HepG2 (cell line): ENCODE measurements at regions not wholly inside any gene's neighbourhood (a gene's known extent, or its start where the extent isn't known, plus 50 kb on each side); places are given as distances from the start of the nearest gene placed in this dataset.

Source experiments
- ATAC-seq: fragments of 200-7000 bp; cut with Tn5 transposase; 3 replicates; pipeline ENCODE4 v1.9.1; 2020; ENCODE audit warnings: mild to moderate bottlenecking, moderate library complexity
- BruUV-seq: library from RNA; stranded (reverse); fragments of 400-500 nt; replicated peaks from 2 replicates; lab custom pipeline; 2021; lab: Mats Ljungman, UMichigan
- CTCF ChIA-PET: fragments of 300-600 bp; formaldehyde crosslinking; extraction: SDS; loops from one replicate; lab custom pipeline; 2021; ENCODE audit warnings: low total read pairs, inconsistent platforms, low intra/inter-chr PET ratio; lab: Yijun Ruan, JAX
- POLR2A ChIA-PET: fragments of 350-600 bp; sonication (Branson Sonifier 250); formaldehyde crosslinking; loops from one replicate; lab custom pipeline; 2020; ENCODE audit warnings: antibody characterized with exemption, inconsistent platforms; lab: Yijun Ruan, JAX
- DNase-seq: peaks from one replicate; pipeline ENCODE4 v3.0.0-alpha.2; 2015; ENCODE audit warnings: low spot score
- FAIRE-seq: peaks from 3 replicates; lab custom pipeline; 2011; peaks lifted over from hg19 to GRCh38; lab: Jason Lieb, UNC
- H2AFZ ChIP-seq: one replicate; pipeline ENCODE4 v1.6.1; 2011; ENCODE audit warnings: low read length, inconsistent platforms
- H3K27ac ChIP-seq: fragments of 300-600 bp; 3 replicates; pipeline ENCODE4 v1.8.0; 2011; ENCODE audit warnings: mixed run types, mild to moderate bottlenecking, mixed read lengths, low read length, inconsistent platforms; ENCODE audit not compliant: insufficient read depth; ENCODE audit errors: extremely low read length
- H3K27me3 ChIP-seq, 2 experiments: fragments of 200-600 bp in 1 of 2; 2 replicates in 1 of 2; 3 replicates in 1 of 2; pipeline versions ENCODE4 v1.6.0 to v1.8.0; 2011; ENCODE audit warnings: low read length in 2 of 2, mild to moderate bottlenecking in 2 of 2, moderate library complexity in 2 of 2, inconsistent platforms in 1 of 2; ENCODE audit not compliant: insufficient read depth in 2 of 2, control insufficient read depth in 1 of 2
- H3K36me3 ChIP-seq, 2 experiments: fragments of 200-600 bp in 1 of 2; replicated peaks in 1 of 2; 2 replicates in 1 of 2; 3 replicates in 1 of 2; pipeline versions ENCODE4 v1.5.1 to v1.8.0; 2011; ENCODE audit warnings: low read length in 2 of 2, inconsistent platforms in 1 of 2; ENCODE audit not compliant: insufficient read depth in 2 of 2, control insufficient read depth in 1 of 2
- H3K4me1 ChIP-seq: 2 replicates; pipeline ENCODE4 v1.5.1; 2012; ENCODE audit warnings: low read length, inconsistent platforms; ENCODE audit not compliant: insufficient read depth
- H3K4me2 ChIP-seq: 2 replicates; pipeline ENCODE4 v1.6.0; 2011; ENCODE audit warnings: low read depth, low read length, inconsistent platforms
- H3K4me3 ChIP-seq, 3 experiments: fragments of 200-600 bp in 1 of 3; sonication (generic), shearing (Covaris generic) in 1 of 3; replicated peaks in 1 of 3; 2 replicates each; pipeline ENCODE4 v1.5.1; 2011 to 2016; ENCODE audit warnings: low read length in 3 of 3, inconsistent platforms in 2 of 3, low read depth in 2 of 3, mild to moderate bottlenecking in 2 of 3, control low read depth in 1 of 3, mixed read lengths in 1 of 3; ENCODE audit not compliant: insufficient read depth in 1 of 3
- H3K79me2 ChIP-seq: one replicate; pipeline ENCODE4 v1.6.1; 2011; ENCODE audit warnings: low read length, inconsistent platforms; ENCODE audit not compliant: insufficient read depth
- H3K9ac ChIP-seq: 2 replicates; pipeline ENCODE4 v1.6.0; 2011; ENCODE audit warnings: mild to moderate bottlenecking, low read depth, low read length, inconsistent platforms; ENCODE audit not compliant: insufficient read depth
- H3K9me3 ChIP-seq: 2 replicates; pipeline ENCODE4 v1.5.1; 2012; ENCODE audit warnings: mild to moderate bottlenecking, low read length
- H4K20me1 ChIP-seq: 2 replicates; pipeline ENCODE4 v1.6.0; 2011; ENCODE audit warnings: inconsistent platforms, mild to moderate bottlenecking, low read length, moderate library complexity; ENCODE audit not compliant: insufficient read depth
- ATF7-NPFF ChIP-seq: sonication (generic); formaldehyde crosslinking; IDR thresholded peaks from 2 replicates; pipeline ENCODE4 v1.8.1; 2023; ENCODE audit warnings: mild to moderate bottlenecking, low read depth, missing genetic modification reagents, moderate library complexity
- BHLHE40 ChIP-seq: IDR thresholded peaks from 2 replicates; pipeline ENCODE4 v1.6.1; 2011; ENCODE audit warnings: low read length, improper control_type of control experiment
- HIC2 ChIP-seq: sonication (generic); formaldehyde crosslinking; IDR thresholded peaks from 2 replicates; pipeline ENCODE4 v1.9.0; 2022; ENCODE audit warnings: low read depth, missing genetic modification reagents
- HOXA7 ChIP-seq: sonication (generic); formaldehyde crosslinking; IDR thresholded peaks from 2 replicates; pipeline ENCODE4 v1.8.1; 2022; ENCODE audit warnings: mild to moderate bottlenecking, missing genetic modification reagents, moderate library complexity
- MTF2 ChIP-seq: sonication (generic); formaldehyde crosslinking; IDR thresholded peaks from 2 replicates; pipeline ENCODE4 v1.5.0; 2020; ENCODE audit warnings: missing genetic modification reagents, borderline replicate concordance
- NCOA1 ChIP-seq: sonication (generic); formaldehyde crosslinking; IDR thresholded peaks from 2 replicates; pipeline ENCODE4 v1.9.0; 2021; ENCODE audit warnings: missing genetic modification reagents
- SP2 ChIP-seq: sonication (generic); formaldehyde crosslinking; IDR thresholded peaks from 2 replicates; pipeline ENCODE4 v1.5.1; 2020; ENCODE audit warnings: mild to moderate bottlenecking, missing genetic modification reagents
- SP4 ChIP-seq: sonication (generic); formaldehyde crosslinking; IDR thresholded peaks from 2 replicates; pipeline ENCODE4 v1.8.1; 2023; ENCODE audit warnings: mild to moderate bottlenecking, missing genetic modification reagents
- TRIM24 ChIP-seq: sonication (generic); formaldehyde crosslinking; IDR thresholded peaks from 2 replicates; pipeline ENCODE4 v1.8.0; 2022; ENCODE audit warnings: mild to moderate bottlenecking, missing genetic modification reagents
- ZNF160 ChIP-seq: sonication (generic); formaldehyde crosslinking; IDR thresholded peaks from 2 replicates; pipeline ENCODE4 v1.8.0; 2022; ENCODE audit warnings: mild to moderate bottlenecking, inconsistent platforms, missing genetic modification reagents
- ZNF773 ChIP-seq: sonication (generic); formaldehyde crosslinking; IDR thresholded peaks from 2 replicates; pipeline ENCODE4 v1.4.0; 2020; ENCODE audit warnings: missing genetic modification reagents, borderline replicate concordance
- WGBS: methylation state at CpG from one replicate; pipeline ENCODE4 v1.1.6; 2017; ENCODE audit warnings: low lambda C conversion rate; 5-methylcytosine and 5-hydroxymethylcytosine counted together
- in situ Hi-C: cut with HindIII; loops from 2 replicates; pipeline ENCODE4 v1.10.0; 2017; ENCODE audit warnings: low pct_unique_long_range_greater_than_20kb; ENCODE audit not compliant: extremely low pct_ligation_motif_present
- intact Hi-C: fragments of 100-400 bp; cut with micrococcal nuclease; formaldehyde crosslinking; loops from one replicate; pipeline ENCODE4 v1.10.0; 2022; ENCODE audit not compliant: unreplicated experiment

- no peak for TF ChIP-seq HIC2 (CRISPR knock-in tag)
- no peak for TF ChIP-seq ZNF773 (CRISPR knock-in tag)
- no peak for TF ChIP-seq NCOA1 (CRISPR knock-in tag)
- no peak for TF ChIP-seq ZNF160 (CRISPR knock-in tag)
These were observed 83.5 kb upstream of the HIVEP3 start (continued) for GRCh38 chr1:42002220-42002619.

GRCh38 chr1:42000766-42001165, 82.0 kb upstream of the HIVEP3 start:
- Histone ChIP-seq H3K79me2 (no peaks in the 10 kb centered on the region), H4K20me1 (no peaks in the 10 kb centered on the region), H3K4me3 (no peak overlapping the region), H3K27me3 (no peaks in the 10 kb centered on the region), H3K27ac (no peak overlapping the region), H3K4me1 (no peaks in the 10 kb centered on the region), H3K4me2 (no peak overlapping the region), H3K9ac (no peak overlapping the region), H2AFZ (no peak overlapping the region), H3K9me3 (no peaks in the 10 kb centered on the region), H3K36me3 (no peaks in the 10 kb centered on the region)
- in situ Hi-C loops (no loop called here), intact Hi-C loops (no loop called here)
- no peak for DNase-seq
- FAIRE-seq: no peak
- ATAC-seq: no peak
- CTCF ChIA-PET: no interaction called here
- TF ChIP-seq ATF7-NPFF: no peak
- TF ChIP-seq HOXA7 (CRISPR knock-in tag): no peak
- TF ChIP-seq BHLHE40: no peak
- TF ChIP-seq TRIM24 (CRISPR knock-in tag): no peak
- TF ChIP-seq SP4 (CRISPR knock-in tag): no peak
- TF ChIP-seq SP2 (CRISPR knock-in tag): no peak
- TF ChIP-seq MTF2 (CRISPR knock-in tag): no peak
- POLR2A ChIA-PET: no interaction called here
- WGBS: 0% methylated on average over 3 of the region's 3 CpGs
- no TSS peak for BruUV-seq
